ENCODE measurements at regions not wholly inside any gene's neighbourhood (a gene's known extent, or its start where the extent isn't known, plus 50 kb on each side); places are given as distances from the start of the nearest gene placed in this dataset.
A peak's percentile ranks its signal among the peaks of the same experiment; 100 is the strongest.

- no peak for DNase-seq
- intact Hi-C loops (cut with DNase I): no loop called here
These were observed 53.6 kb upstream of the DYNC1I1 start for GRCh38 chr7:95718577-95719410.

- intact Hi-C loops (cut with DNase I): no loop called here
- DNase-seq: no peak
These were observed 55.8 kb upstream of the DYNC1I1 start for GRCh38 chr7:95716357-95717122.

GRCh38 chr7:95715274-95715673 lies 57.1 kb upstream of the DYNC1I1 start:
- intact Hi-C loops (cut with DNase I): no loop called here
- DNase-seq: no peak

GRCh38 chr7:95710711-95711110 lies 61.6 kb upstream of the DYNC1I1 start:
- DNase-seq: no peak
- intact Hi-C loops (cut with DNase I): no loop called here

- intact Hi-C loops (cut with DNase I): no loop called here
- no peak for DNase-seq
These were observed 71.4 kb upstream of the DYNC1I1 start for GRCh38 chr7:95700917-95701316.

GRCh38 chr7:95694334-95694733 lies 78.0 kb upstream of the DYNC1I1 start:
- intact Hi-C loops (cut with DNase I): no loop called here

GRCh38 chr7:95693551-95694333 lies 78.6 kb upstream of the DYNC1I1 start:
- intact Hi-C loops (cut with DNase I): no loop called here
- DNase-seq: no peak

More at GRCh38 chr7:95694334-95694733, 78.0 kb upstream of the DYNC1I1 start:
- DNase-seq: no peak

GRCh38 chr7:95691464-95691863 lies 80.9 kb upstream of the DYNC1I1 start:
- DNase-seq: no peak
- intact Hi-C loops (cut with DNase I): no loop called here

- intact Hi-C loops (cut with DNase I): no loop called here
- DNase-seq: peak in 14 of 42 donors; percentile 10 to 64 (median 26)
These were observed 81.9 kb upstream of the DYNC1I1 start for GRCh38 chr7:95690367-95690947.

- intact Hi-C loops (cut with DNase I): loop anchor here (5.0 kb wide), 2 partner anchors 162 to 177 kb away; no protein-coding TSS in a partner anchor
- peak in 1 of 42 donors; percentile 54 for DNase-seq
These were observed 83.3 kb upstream of the DYNC1I1 start for GRCh38 chr7:95688931-95689495.

- peak in 26 of 42 donors; percentile 12 to 77 (median 52) for DNase-seq
- intact Hi-C loops (cut with DNase I): loop anchor here (5.0 kb wide), 2 partner anchors 161 to 176 kb away; no protein-coding TSS in a partner anchor
These were observed 84.5 kb upstream of the DYNC1I1 start for GRCh38 chr7:95687759-95688343.

- DNase-seq: peak; percentile 12 to 91 (median 70)
- intact Hi-C loops (cut with DNase I): loop anchor here (5.0 kb wide), 2 partner anchors 159 to 174 kb away; no protein-coding TSS in a partner anchor
These were observed 86.2 kb upstream of the DYNC1I1 start for GRCh38 chr7:95686109-95686508.

- intact Hi-C loops (cut with DNase I): loop anchor here (5.0 kb wide), 1 partner anchor 142 kb away; no protein-coding TSS in a partner anchor
- no peak for DNase-seq
These were observed 87.8 kb upstream of the DYNC1I1 start for GRCh38 chr7:95684505-95684904.

GRCh38 chr7:95684037-95684436 lies 87.7 kb upstream of the PDK4 start:
- intact Hi-C loops (cut with DNase I): loop anchor here (5.0 kb wide), 1 partner anchor 142 kb away; no protein-coding TSS in a partner anchor
- DNase-seq: peak in 5 of 42 donors; percentile 36 to 59 (median 39)

- no peak for DNase-seq
- intact Hi-C loops (cut with DNase I): loop anchor here (5.0 kb wide), 1 partner anchor 141 kb away; no protein-coding TSS in a partner anchor
These were observed 86.6 kb upstream of the PDK4 start for GRCh38 chr7:95682913-95683312.

GRCh38 chr7:95676691-95677090 lies 80.4 kb upstream of the PDK4 start:
- intact Hi-C loops (cut with DNase I): loop anchor here (10.0 kb wide), 1 partner anchor 72 kb away; no protein-coding TSS in a partner anchor
- no peak for DNase-seq

GRCh38 chr7:95675632-95676031 lies 79.3 kb upstream of the PDK4 start:
- DNase-seq: no peak
- intact Hi-C loops (cut with DNase I): loop anchor here (10.0 kb wide), 1 partner anchor 71 kb away; no protein-coding TSS in a partner anchor

GRCh38 chr7:95675016-95675415 lies 78.7 kb upstream of the PDK4 start:
- intact Hi-C loops (cut with DNase I): loop anchor here (10.0 kb wide), 1 partner anchor 70 kb away; no protein-coding TSS in a partner anchor

More at GRCh38 chr7:95675016-95675415, 78.7 kb upstream of the PDK4 start:
- DNase-seq: no peak
